Neural crest cell (in vitro differentiated cells): ENCODE measurements at regions not wholly inside any gene's neighbourhood (a gene's known extent, or its start where the extent isn't known, plus 50 kb on each side); places are given as distances from the start of the nearest gene placed in this dataset.

ENCODE experiments used
- DNase-seq: peaks from one replicate; pipeline ENCODE4 v3.0.0; 2021; ENCODE audit warnings: low read depth, mixed read lengths, low spot score
- H3K27ac Mint-ChIP-seq: one replicate; pipeline ENCODE4 v1.8.0; 2021; ENCODE audit warnings: mild to moderate bottlenecking, mixed read lengths; ENCODE audit not compliant: unreplicated experiment
- H3K27me3 Mint-ChIP-seq: 2 replicates; pipeline ENCODE4 v1.8.0; 2021; ENCODE audit warnings: low read depth, mild to moderate bottlenecking, mixed read lengths
- H3K36me3 Mint-ChIP-seq: 2 replicates; pipeline ENCODE4 v1.8.0; 2021; ENCODE audit warnings: low read depth, mild to moderate bottlenecking, mixed read lengths
- H3K4me1 Mint-ChIP-seq: 2 replicates; pipeline ENCODE4 v1.8.0; 2021; ENCODE audit warnings: mixed read lengths
- H3K4me3 Mint-ChIP-seq: one replicate; pipeline ENCODE4 v1.8.0; 2021; ENCODE audit warnings: mild to moderate bottlenecking, mixed read lengths
- H3K9me3 Mint-ChIP-seq: 2 replicates; pipeline ENCODE4 v1.8.0; 2021; ENCODE audit warnings: mixed read lengths
- CTCF ChIP-seq: fragments of 200-600 bp; sonication (generic); conservative IDR thresholded peaks from 2 replicates; pipeline ENCODE4 v1.5.0; 2021; ENCODE audit warnings: antibody characterized with exemption, mild to moderate bottlenecking

GRCh38 chr11:15473954-15474837 lies 359.5 kb downstream of the INSC start:
- Mint-ChIP-seq H3K27ac (no peak overlapping the region), H3K4me3 (no peak overlapping the region), H3K4me1 (peaks cover 19% of the 10 kb centered on the region), H3K27me3 (no peaks in the 10 kb centered on the region), H3K9me3 (no peaks in the 10 kb centered on the region), H3K36me3 (no peaks in the 10 kb centered on the region)
- no peak for TF ChIP-seq CTCF
- no peak for DNase-seq

- H3K4me3 Mint-ChIP-seq = no peak overlapping the region
- no peak overlapping the region for H3K27ac Mint-ChIP-seq
- no peaks in the 10 kb centered on the region for H3K27me3 Mint-ChIP-seq
- no peaks in the 10 kb centered on the region for H3K36me3 Mint-ChIP-seq
- no peak for TF ChIP-seq CTCF
- H3K9me3 Mint-ChIP-seq = no peaks in the 10 kb centered on the region
- DNase-seq = no peak
- H3K4me1 Mint-ChIP-seq = peaks cover 19% of the 10 kb centered on the region
Measured at GRCh38 chr11:15476371-15476917, 361.7 kb downstream of the INSC start.

GRCh38 chr11:15481871-15482270 lies 367.1 kb downstream of the INSC start:
- no peak overlapping the region for H3K27ac Mint-ChIP-seq
- peaks cover 7% of the 10 kb centered on the region for H3K4me1 Mint-ChIP-seq
- H3K9me3 Mint-ChIP-seq = no peaks in the 10 kb centered on the region
- no peak for TF ChIP-seq CTCF
- no peak overlapping the region for H3K4me3 Mint-ChIP-seq
- H3K27me3 Mint-ChIP-seq = peaks cover 4% of the 10 kb centered on the region
- no peaks in the 10 kb centered on the region for H3K36me3 Mint-ChIP-seq
- no peak for DNase-seq

- TF ChIP-seq CTCF = no peak
- Mint-ChIP-seq H3K4me3 (no peak overlapping the region), H3K27me3 (peaks cover 4% of the 10 kb centered on the region), H3K4me1 (peaks cover 7% of the 10 kb centered on the region), H3K27ac (no peak overlapping the region), H3K36me3 (no peaks in the 10 kb centered on the region), H3K9me3 (no peaks in the 10 kb centered on the region)
- no peak for DNase-seq
Measured at GRCh38 chr11:15483205-15483604, 368.5 kb downstream of the INSC start.

GRCh38 chr11:15484398-15484797 lies 369.7 kb downstream of the INSC start:
- Mint-ChIP-seq H3K4me3 (no peak overlapping the region), H3K9me3 (no peaks in the 10 kb centered on the region), H3K36me3 (no peaks in the 10 kb centered on the region), H3K27me3 (peaks cover 4% of the 10 kb centered on the region), H3K27ac (no peak overlapping the region), H3K4me1 (peaks cover 7% of the 10 kb centered on the region)
- no peak for DNase-seq
- TF ChIP-seq CTCF = no peak
